ENCODE measurements at regions not wholly inside any gene's neighbourhood (a gene's known extent, or its start where the extent isn't known, plus 50 kb on each side); places are given as distances from the start of the nearest gene placed in this dataset.

GRCh38 chr13:38530492-38530891, 156.4 kb upstream of the FREM2 start:
- peak; percentile 17 for TF ChIP-seq CTCF (IDR thresholded peaks at IDR 0.05; ENCODE audit: borderline replicate concordance, extremely low read depth, low read length, poor library complexity, severe bottlenecking)
- TF ChIP-seq EZH2 (IDR thresholded peaks at IDR 0.05; ENCODE audit: borderline replicate concordance, low read depth, low read length, severe bottlenecking): no peak
